GM21529 (cell line): ENCODE measurements at regions not wholly inside any gene's neighbourhood (a gene's known extent, or its start where the extent isn't known, plus 50 kb on each side); places are given as distances from the start of the nearest gene placed in this dataset.

ENCODE experiments used
- ATAC-seq: cut with Tn5 transposase; IDR thresholded peaks from one replicate; pipeline ENCODE4 v1.9.1; 2021; ENCODE audit not compliant: unreplicated experiment

GRCh38 chr3:177554895-177555759, 357.8 kb upstream of the TBL1XR1 start:
- no peak for ATAC-seq

- no peak for ATAC-seq
Observed at GRCh38 chr3:177557548-177557947, 360.3 kb upstream of the TBL1XR1 start.

- no peak for ATAC-seq
Observed at GRCh38 chr3:177561365-177561764, 364.1 kb upstream of the TBL1XR1 start.

- no peak for ATAC-seq
Observed at GRCh38 chr3:177561769-177562392, 364.6 kb upstream of the TBL1XR1 start.

GRCh38 chr3:177563243-177563780, 366.0 kb upstream of the TBL1XR1 start:
- no peak for ATAC-seq

GRCh38 chr3:177563792-177564191, 366.5 kb upstream of the TBL1XR1 start:
- ATAC-seq = no peak

- no peak for ATAC-seq
Observed at GRCh38 chr3:177565981-177566380, 368.7 kb upstream of the TBL1XR1 start.

GRCh38 chr3:177567833-177568232, 370.6 kb upstream of the TBL1XR1 start:
- ATAC-seq = no peak

- ATAC-seq = no peak
Observed at GRCh38 chr3:177569193-177569592, 371.9 kb upstream of the TBL1XR1 start.

GRCh38 chr3:177569875-177570657, 372.8 kb upstream of the TBL1XR1 start:
- ATAC-seq = no peak

- no peak for ATAC-seq
Observed at GRCh38 chr3:177571271-177571943, 374.1 kb upstream of the TBL1XR1 start.

GRCh38 chr3:177571944-177572315, 374.6 kb upstream of the TBL1XR1 start:
- no peak for ATAC-seq

GRCh38 chr3:177574222-177574856, 377.1 kb upstream of the TBL1XR1 start:
- no peak for ATAC-seq

- no peak for ATAC-seq
Observed at GRCh38 chr3:177576746-177577145, 379.5 kb upstream of the TBL1XR1 start.

- ATAC-seq = peak; percentile 80
Observed at GRCh38 chr3:177578488-177578887, 381.2 kb upstream of the TBL1XR1 start.

GRCh38 chr3:177579419-177579818, 382.1 kb upstream of the TBL1XR1 start:
- ATAC-seq = no peak

GRCh38 chr3:177580437-177580836, 383.2 kb upstream of the TBL1XR1 start:
- ATAC-seq = no peak

GRCh38 chr3:177585271-177585670, 388.0 kb upstream of the TBL1XR1 start:
- ATAC-seq = no peak

- no peak for ATAC-seq
Observed at GRCh38 chr3:177589041-177589650, 391.9 kb upstream of the TBL1XR1 start.

GRCh38 chr3:177589911-177590381, 392.7 kb upstream of the TBL1XR1 start:
- ATAC-seq = peak; percentile 75
